Activated CD8-positive, alpha-beta memory T cell treated with anti-CD3 and anti-CD28 coated beads, Interleukin-2, amount 10 ng/mL, durations not matched to agents 7 days and 5 days (primary cell): ENCODE measurements at regions not wholly inside any gene's neighbourhood (a gene's known extent, or its start where the extent isn't known, plus 50 kb on each side); places are given as distances from the start of the nearest gene placed in this dataset.
"Not testable (repeated sequence)": the region's sequence is repeated elsewhere in the genome, so short reads cannot be mapped to it uniquely, and the experiment has no call there.

Experiments
- ATAC-seq: fragments of 150-1000 bp; cut with Tn5 transposase; one replicate; pipeline ENCODE4 v1.10.0; 2021; ENCODE audit warnings: moderate library complexity
- CTCF ChIA-PET: fragments of 350-600 bp; sonication (Branson Sonifier 250); formaldehyde crosslinking; loops from one replicate; lab custom pipeline; 2021; ENCODE audit warnings: antibody characterized with exemption; lab: Charles Lee
- DNase-seq: peaks from one replicate; pipeline ENCODE4 v3.0.0-alpha.2; 2020
- H3K27ac Mint-ChIP-seq: one replicate; pipeline ENCODE4 v1.8.0; 2021; ENCODE audit warnings: mild to moderate bottlenecking, mixed read lengths
- H3K27me3 Mint-ChIP-seq: one replicate; pipeline ENCODE4 v1.8.0; 2021; ENCODE audit warnings: mixed read lengths
- H3K36me3 Mint-ChIP-seq: one replicate; pipeline ENCODE4 v1.8.0; 2021; ENCODE audit warnings: mild to moderate bottlenecking, mixed read lengths
- H3K4me1 Mint-ChIP-seq: one replicate; pipeline ENCODE4 v1.8.0; 2021; ENCODE audit warnings: mixed read lengths
- H3K4me3 Mint-ChIP-seq: one replicate; pipeline ENCODE4 v1.8.0; 2021; ENCODE audit warnings: mild to moderate bottlenecking, moderate library complexity, mixed read lengths
- H3K9me3 Mint-ChIP-seq: one replicate; pipeline ENCODE4 v1.8.0; 2022; ENCODE audit warnings: low read depth, mixed read lengths

GRCh38 chr17:30731210-30732132 is 93.0 kb downstream of the CRLF3 start:
- CTCF ChIA-PET: interaction anchor here (1.6 to 2.1 kb wide), 3 partner anchors 12 to 92 kb away, joined by 5 to 8 read pairs (median 6); partner anchors contain the start of gene CRLF3
- not testable (repeated sequence) for H3K27me3 Mint-ChIP-seq, H3K9me3 Mint-ChIP-seq
- peak; percentile 98 for ATAC-seq
- DNase-seq: peak; percentile 90
- Mint-ChIP-seq H3K36me3 (peaks cover 12% of the 10 kb centered on the region), H3K4me3 (peak overlapping the region; percentile 92), H3K4me1 (peaks cover 26% of the 10 kb centered on the region), H3K27ac (peak overlapping the region; percentile 95)

- Mint-ChIP-seq H3K4me3 (peak overlapping the region; percentile 92), H3K4me1 (peaks cover 24% of the 10 kb centered on the region), H3K27ac (peak overlapping the region; percentile 85)
- ATAC-seq (peak; percentile 1), DNase-seq (peak; percentile 40)
- CTCF ChIA-PET: interaction anchor here (1.6 to 2.1 kb wide), 3 partner anchors 11 to 93 kb away, joined by 5 to 8 read pairs (median 6); partner anchors contain the start of gene CRLF3
- not testable (repeated sequence) for H3K9me3 Mint-ChIP-seq, H3K36me3 Mint-ChIP-seq, H3K27me3 Mint-ChIP-seq
Measured at GRCh38 chr17:30730837-30731209, 93.7 kb downstream of the CRLF3 start.

- not testable (repeated sequence) for H3K27me3 Mint-ChIP-seq, H3K36me3 Mint-ChIP-seq, H3K9me3 Mint-ChIP-seq, ATAC-seq
- Mint-ChIP-seq H3K27ac (peak overlapping the region; percentile 85), H3K4me1 (peaks cover 20% of the 10 kb centered on the region), H3K4me3 (peak overlapping the region; percentile 60)
- CTCF ChIA-PET: interaction anchor here (0.6 to 2.1 kb wide), 4 partner anchors 11 to 604 kb away, joined by 3 to 8 read pairs (median 6); partner anchors contain the start of gene CRLF3
- peak; percentile 39 for DNase-seq
Measured at GRCh38 chr17:30730171-30730836, 94.2 kb downstream of the CRLF3 start.

GRCh38 chr17:30729471-30730170 is 94.9 kb downstream of the CRLF3 start:
- not testable (repeated sequence) for H3K27me3 Mint-ChIP-seq, ATAC-seq, H3K9me3 Mint-ChIP-seq, H3K36me3 Mint-ChIP-seq
- CTCF ChIA-PET: interaction anchor here (0.6 to 1.6 kb wide), 2 partner anchors 14 to 603 kb away, joined by 3 to 4 read pairs; no protein-coding TSS in a partner anchor
- peak overlapping the region; percentile 60 for H3K4me3 Mint-ChIP-seq
- H3K27ac Mint-ChIP-seq: peak overlapping the region; percentile 63
- peaks cover 17% of the 10 kb centered on the region for H3K4me1 Mint-ChIP-seq
- DNase-seq: peak; percentile 38

- peak; percentile 36 for DNase-seq
- not testable (repeated sequence) for H3K27ac Mint-ChIP-seq, H3K27me3 Mint-ChIP-seq, H3K4me1 Mint-ChIP-seq, H3K4me3 Mint-ChIP-seq, H3K36me3 Mint-ChIP-seq, ATAC-seq, H3K9me3 Mint-ChIP-seq
- CTCF ChIA-PET: interaction anchor here (0.5 to 0.6 kb wide), 2 partner anchors 241 to 328 kb away, joined by 3 read pairs; no protein-coding TSS in a partner anchor
Measured at GRCh38 chr17:30727517-30727916, 97.0 kb downstream of the CRLF3 start.

- not testable (repeated sequence) for H3K27ac Mint-ChIP-seq, H3K4me3 Mint-ChIP-seq, DNase-seq, H3K36me3 Mint-ChIP-seq, H3K4me1 Mint-ChIP-seq, ATAC-seq, H3K27me3 Mint-ChIP-seq, H3K9me3 Mint-ChIP-seq
- CTCF ChIA-PET: interaction anchor here (0.6 to 1.2 kb wide), 2 partner anchors 98 to 329 kb away, joined by 3 read pairs; partner anchors contain the start of gene CRLF3
Measured at GRCh38 chr17:30726734-30727133, 97.8 kb downstream of the CRLF3 start.

GRCh38 chr17:30726310-30726709 is 98.2 kb downstream of the CRLF3 start:
- CTCF ChIA-PET: interaction anchor here (1.2 kb wide), 1 partner anchor 98 kb away, joined by 3 read pairs; the partner anchor contains the start of gene CRLF3
- not testable (repeated sequence) for H3K4me3 Mint-ChIP-seq, H3K36me3 Mint-ChIP-seq, H3K4me1 Mint-ChIP-seq, DNase-seq, H3K27me3 Mint-ChIP-seq, H3K9me3 Mint-ChIP-seq, ATAC-seq
- H3K27ac Mint-ChIP-seq: peak overlapping the region; percentile 28

- H3K4me1 Mint-ChIP-seq, ATAC-seq, CTCF ChIA-PET, H3K27me3 Mint-ChIP-seq, H3K36me3 Mint-ChIP-seq, H3K9me3 Mint-ChIP-seq, H3K27ac Mint-ChIP-seq, H3K4me3 Mint-ChIP-seq: not testable (repeated sequence)
- DNase-seq: peak; percentile 33
Measured at GRCh38 chr17:30724034-30724650, 100.3 kb downstream of the CRLF3 start.

- ATAC-seq, CTCF ChIA-PET, H3K27ac Mint-ChIP-seq, H3K4me1 Mint-ChIP-seq, H3K9me3 Mint-ChIP-seq, H3K36me3 Mint-ChIP-seq, H3K4me3 Mint-ChIP-seq, H3K27me3 Mint-ChIP-seq: not testable (repeated sequence)
- DNase-seq: peak; percentile 22
Measured at GRCh38 chr17:30722114-30722780, 102.2 kb downstream of the CRLF3 start.

- not testable (repeated sequence) for H3K27me3 Mint-ChIP-seq, H3K36me3 Mint-ChIP-seq, H3K27ac Mint-ChIP-seq, H3K4me1 Mint-ChIP-seq, H3K4me3 Mint-ChIP-seq, H3K9me3 Mint-ChIP-seq, DNase-seq, ATAC-seq
- CTCF ChIA-PET: interaction anchor here (0.8 to 1.3 kb wide), 3 partner anchors 12 to 616 kb away, joined by 3 read pairs; no protein-coding TSS in a partner anchor
Measured at GRCh38 chr17:30720971-30721370, 103.5 kb downstream of the CRLF3 start.

GRCh38 chr17:30720013-30720471 is 104.5 kb downstream of the CRLF3 start:
- no peak overlapping the region for H3K27ac Mint-ChIP-seq
- no peaks in the 10 kb centered on the region for H3K9me3 Mint-ChIP-seq
- H3K36me3 Mint-ChIP-seq: no peaks in the 10 kb centered on the region
- H3K4me1 Mint-ChIP-seq: peaks cover 11% of the 10 kb centered on the region
- ATAC-seq (no peak), DNase-seq (peak; percentile 30)
- CTCF ChIA-PET: interaction anchor here (0.8 to 1.8 kb wide), 4 partner anchors 11 to 244 kb away, joined by 3 to 5 read pairs (median 3); no protein-coding TSS in a partner anchor
- no peak overlapping the region for H3K4me3 Mint-ChIP-seq
- no peaks in the 10 kb centered on the region for H3K27me3 Mint-ChIP-seq
